ENCODE measurements at regions not wholly inside any gene's neighbourhood (a gene's known extent, or its start where the extent isn't known, plus 50 kb on each side); places are given as distances from the start of the nearest gene placed in this dataset.

DNA sequence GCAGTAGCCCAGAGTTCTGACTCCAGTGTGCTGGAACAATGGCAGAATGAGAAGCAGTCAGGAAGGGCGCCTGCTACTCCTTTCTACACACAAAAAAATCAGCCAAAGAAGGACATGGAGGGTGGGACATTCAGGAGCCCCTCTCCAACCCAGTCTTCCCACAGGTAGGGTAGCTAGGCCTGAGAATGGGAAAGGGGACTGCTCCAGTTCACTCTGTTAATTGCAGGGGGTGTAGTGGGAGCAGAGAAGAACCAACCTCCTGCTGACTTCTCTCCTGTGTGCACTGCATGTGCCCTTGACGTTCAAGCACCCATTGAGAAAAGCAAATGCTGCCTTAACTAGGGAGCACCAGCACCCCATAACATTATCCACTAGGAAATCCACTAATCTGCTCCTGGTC lies 119.1 kb upstream of the IRX6 start:
- ChIA-PET CTCF (interaction anchor here (1.2 kb wide), 1 partner anchor 12 kb away, joined by 3 read pairs; no protein-coding TSS in a partner anchor), POLR2A (no interaction called here)
- Histone ChIP-seq H3K4me1 (ENCODE audit: control insufficient read depth in 1 of 2, insufficient read depth in 2 of 2, low read depth in 1 of 2, low read length in 1 of 2) (peaks cover 0 to 5% of the 10 kb centered on the region in 2 experiments; a peak in 1 of 4 replicates), H4K20me1 (ENCODE audit: insufficient read depth) (no peaks in the 10 kb centered on the region), H3K4me3 (ENCODE audit: low read depth in 2 of 2, low read length in 1 of 2) (no peak overlapping the region), H2AFZ (ENCODE audit: low read depth) (no peak overlapping the region), H3K27ac (ENCODE audit: low read depth in 2 of 2, low read length in 1 of 2) (no peak overlapping the region), H3K36me3 (replicated peaks in 1 of 2; ENCODE audit: control insufficient read depth in 1 of 2, insufficient read depth in 2 of 2, low read length in 1 of 2) (no peaks in the 10 kb centered on the region), H3K4me2 (no peak overlapping the region), H3K9me2 (no peaks in the 10 kb centered on the region), H3K79me2 (ENCODE audit: insufficient read depth) (no peaks in the 10 kb centered on the region), H3K9me3 (no peaks in the 10 kb centered on the region), H3K9ac (no peak overlapping the region), H3K27me3 (ENCODE audit: insufficient read depth) (no peaks in the 10 kb centered on the region), H3F3A (replicated peaks; ENCODE audit: insufficient read depth) (no peaks in the 10 kb centered on the region)
- TF ChIP-seq FOSL2 (IDR thresholded peaks at IDR 0.05; ENCODE audit: borderline replicate concordance, low read depth) (no peak), RFX5 (IDR thresholded peaks at IDR 0.05; ENCODE audit: low read length) (no peak)
- WGBS (ENCODE audit: low lambda C conversion rate): 13% methylated on average over 2 of the region's 2 CpGs
- DNase-seq: no peak

DNA sequence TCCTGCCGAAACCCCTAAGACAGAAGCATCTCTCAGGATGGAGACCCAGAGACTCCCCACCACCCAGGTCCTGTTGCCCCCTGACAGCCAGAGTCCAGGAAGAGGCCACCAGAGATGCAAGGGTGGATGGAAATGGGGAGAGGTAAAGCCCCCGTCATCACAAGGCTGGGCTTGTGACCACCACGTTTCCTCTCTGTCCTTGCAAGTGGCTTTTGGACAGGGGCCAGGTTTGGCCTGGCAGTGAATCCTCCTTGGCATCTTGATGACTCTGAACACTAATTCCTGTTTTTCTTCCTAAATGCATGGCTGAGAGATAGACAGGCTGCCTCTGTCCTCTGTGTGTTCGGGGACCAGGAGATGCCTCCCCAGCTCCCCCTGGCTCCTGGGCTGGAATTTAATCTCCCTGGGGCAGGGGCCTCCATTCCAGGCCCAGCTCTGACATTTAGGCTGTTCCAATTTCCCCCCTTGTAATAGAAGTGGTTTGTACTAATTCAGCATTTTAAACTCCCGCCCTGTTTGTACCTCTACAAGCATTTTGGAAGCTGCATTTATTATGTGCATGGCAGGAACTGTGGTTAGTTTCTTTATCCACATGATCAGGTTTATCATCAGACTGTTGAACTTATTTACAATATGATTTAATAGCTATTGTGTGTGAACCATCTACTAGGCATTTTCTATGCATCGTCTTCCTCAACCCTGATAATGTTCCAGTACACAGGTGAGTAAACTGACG lies 116.1 kb upstream of the IRX6 start:
- 20% methylated on average over 7 of the region's 7 CpGs for WGBS (ENCODE audit: low lambda C conversion rate)
- Histone ChIP-seq H3K4me3 (ENCODE audit: low read depth in 2 of 2, low read length in 1 of 2) (no peak overlapping the region), H3K79me2 (ENCODE audit: insufficient read depth) (no peaks in the 10 kb centered on the region), H3F3A (replicated peaks; ENCODE audit: insufficient read depth) (no peaks in the 10 kb centered on the region), H3K27me3 (ENCODE audit: insufficient read depth) (no peaks in the 10 kb centered on the region), H3K36me3 (replicated peaks in 1 of 2; ENCODE audit: control insufficient read depth in 1 of 2, insufficient read depth in 2 of 2, low read length in 1 of 2) (no peaks in the 10 kb centered on the region), H3K4me2 (no peak overlapping the region), H3K9ac (no peak overlapping the region), H3K4me1 (ENCODE audit: control insufficient read depth in 1 of 2, insufficient read depth in 2 of 2, low read depth in 1 of 2, low read length in 1 of 2) (peaks cover 0 to 5% of the 10 kb centered on the region in 2 experiments; a peak in 1 of 4 replicates), H3K9me3 (no peaks in the 10 kb centered on the region), H3K27ac (ENCODE audit: low read depth in 2 of 2, low read length in 1 of 2) (no peak overlapping the region), H4K20me1 (ENCODE audit: insufficient read depth) (no peaks in the 10 kb centered on the region), H3K9me2 (no peaks in the 10 kb centered on the region), H2AFZ (ENCODE audit: low read depth) (no peak overlapping the region)
- CTCF ChIA-PET: interaction anchor here (1.0 kb wide), 1 partner anchor 19 kb away, joined by 3 read pairs; no protein-coding TSS in a partner anchor
- POLR2A ChIA-PET: no interaction called here
- DNase-seq: peak; percentile 18
- TF ChIP-seq ELF1 (IDR thresholded peaks at IDR 0.05) (no peak), JUND (IDR thresholded peaks at IDR 0.05) (no peak), FOXJ3 (CRISPR knock-in tag; IDR thresholded peaks at IDR 0.05) (no peak), TCF12 (IDR thresholded peaks at IDR 0.05) (no peak), TAF1 (IDR thresholded peaks at IDR 0.05; ENCODE audit: borderline replicate concordance, low read depth, low read length) (no peak), NRF1 (IDR thresholded peaks at IDR 0.05; ENCODE audit: low read depth, low read length) (no peak), CHD2 (IDR thresholded peaks at IDR 0.05; ENCODE audit: low read length, partially characterized antibody) (no peak), POLR2AphosphoS5 (IDR thresholded peaks at IDR 0.05; ENCODE audit: low read depth, low read length) (no peak), FOXM1 (IDR thresholded peaks at IDR 0.05; ENCODE audit: low read depth) (no peak), RAD21 (IDR thresholded peaks at IDR 0.05; ENCODE audit: low read length) (no peak), GATA2 (CRISPR knock-in tag; IDR thresholded peaks at IDR 0.05) (no peak), NFIC (IDR thresholded peaks at IDR 0.05; ENCODE audit: borderline replicate concordance) (no peak), GABPA (IDR thresholded peaks at IDR 0.05; ENCODE audit: low read depth) (no peak), MXI1 (IDR thresholded peaks at IDR 0.05; ENCODE audit: low read depth, low read length) (no peak), MEF2A (IDR thresholded peaks at IDR 0.05; ENCODE audit: borderline replicate concordance, low read depth) (no peak)
- TF ChIP-seq, protein P1, sequence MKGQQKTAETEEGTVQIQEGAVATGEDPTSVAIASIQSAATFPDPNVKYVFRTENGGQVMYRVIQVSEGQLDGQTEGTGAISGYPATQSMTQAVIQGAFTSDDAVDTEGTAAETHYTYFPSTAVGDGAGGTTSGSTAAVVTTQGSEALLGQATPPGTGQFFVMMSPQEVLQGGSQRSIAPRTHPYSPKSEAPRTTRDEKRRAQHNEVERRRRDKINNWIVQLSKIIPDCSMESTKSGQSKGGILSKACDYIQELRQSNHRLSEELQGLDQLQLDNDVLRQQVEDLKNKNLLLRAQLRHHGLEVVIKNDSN (IDR thresholded peaks at IDR 0.05; ENCODE audit: borderline replicate concordance, low read depth): no peak
- TF ChIP-seq, protein P2, sequence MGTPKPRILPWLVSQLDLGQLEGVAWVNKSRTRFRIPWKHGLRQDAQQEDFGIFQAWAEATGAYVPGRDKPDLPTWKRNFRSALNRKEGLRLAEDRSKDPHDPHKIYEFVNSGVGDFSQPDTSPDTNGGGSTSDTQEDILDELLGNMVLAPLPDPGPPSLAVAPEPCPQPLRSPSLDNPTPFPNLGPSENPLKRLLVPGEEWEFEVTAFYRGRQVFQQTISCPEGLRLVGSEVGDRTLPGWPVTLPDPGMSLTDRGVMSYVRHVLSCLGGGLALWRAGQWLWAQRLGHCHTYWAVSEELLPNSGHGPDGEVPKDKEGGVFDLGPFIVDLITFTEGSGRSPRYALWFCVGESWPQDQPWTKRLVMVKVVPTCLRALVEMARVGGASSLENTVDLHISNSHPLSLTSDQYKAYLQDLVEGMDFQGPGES (IDR thresholded peaks at IDR 0.05; ENCODE audit: low read depth, low read length): no peak
- TF ChIP-seq, protein P3, sequence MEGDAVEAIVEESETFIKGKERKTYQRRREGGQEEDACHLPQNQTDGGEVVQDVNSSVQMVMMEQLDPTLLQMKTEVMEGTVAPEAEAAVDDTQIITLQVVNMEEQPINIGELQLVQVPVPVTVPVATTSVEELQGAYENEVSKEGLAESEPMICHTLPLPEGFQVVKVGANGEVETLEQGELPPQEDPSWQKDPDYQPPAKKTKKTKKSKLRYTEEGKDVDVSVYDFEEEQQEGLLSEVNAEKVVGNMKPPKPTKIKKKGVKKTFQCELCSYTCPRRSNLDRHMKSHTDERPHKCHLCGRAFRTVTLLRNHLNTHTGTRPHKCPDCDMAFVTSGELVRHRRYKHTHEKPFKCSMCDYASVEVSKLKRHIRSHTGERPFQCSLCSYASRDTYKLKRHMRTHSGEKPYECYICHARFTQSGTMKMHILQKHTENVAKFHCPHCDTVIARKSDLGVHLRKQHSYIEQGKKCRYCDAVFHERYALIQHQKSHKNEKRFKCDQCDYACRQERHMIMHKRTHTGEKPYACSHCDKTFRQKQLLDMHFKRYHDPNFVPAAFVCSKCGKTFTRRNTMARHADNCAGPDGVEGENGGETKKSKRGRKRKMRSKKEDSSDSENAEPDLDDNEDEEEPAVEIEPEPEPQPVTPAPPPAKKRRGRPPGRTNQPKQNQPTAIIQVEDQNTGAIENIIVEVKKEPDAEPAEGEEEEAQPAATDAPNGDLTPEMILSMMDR (IDR thresholded peaks at IDR 0.05): no peak
- TF ChIP-seq, protein P4, sequence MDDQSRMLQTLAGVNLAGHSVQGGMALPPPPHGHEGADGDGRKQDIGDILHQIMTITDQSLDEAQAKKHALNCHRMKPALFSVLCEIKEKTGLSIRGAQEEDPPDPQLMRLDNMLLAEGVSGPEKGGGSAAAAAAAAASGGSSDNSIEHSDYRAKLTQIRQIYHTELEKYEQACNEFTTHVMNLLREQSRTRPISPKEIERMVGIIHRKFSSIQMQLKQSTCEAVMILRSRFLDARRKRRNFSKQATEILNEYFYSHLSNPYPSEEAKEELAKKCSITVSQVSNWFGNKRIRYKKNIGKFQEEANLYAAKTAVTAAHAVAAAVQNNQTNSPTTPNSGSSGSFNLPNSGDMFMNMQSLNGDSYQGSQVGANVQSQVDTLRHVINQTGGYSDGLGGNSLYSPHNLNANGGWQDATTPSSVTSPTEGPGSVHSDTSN (IDR thresholded peaks at IDR 0.05): no peak

All from SK-N-SH (cell line).